C4-2B (cell line): ENCODE measurements at regions not wholly inside any gene's neighbourhood (a gene's known extent, or its start where the extent isn't known, plus 50 kb on each side); places are given as distances from the start of the nearest gene placed in this dataset.

Experiments used
- H3K27ac ChIP-seq: fragments of 450-650 bp; 2 replicates; pipeline ENCODE4 v1.5.1; 2017
- CTCF ChIP-seq: fragments of 450-650 bp; conservative IDR thresholded peaks from 2 replicates; pipeline ENCODE4 v1.5.1; 2017; ENCODE audit warnings: mild to moderate bottlenecking
- ZFX ChIP-seq: fragments of 450-650 bp; IDR thresholded peaks from 2 replicates; pipeline ENCODE4 v1.6.1; 2017

- TF ChIP-seq ZFX = no peak
- no peak for TF ChIP-seq CTCF
- H3K27ac ChIP-seq = no peak overlapping the region
Measured at GRCh38 chr14:51455041-51455835, 196.5 kb upstream of the FRMD6 start.

GRCh38 chr14:51457843-51458562 is 193.7 kb upstream of the FRMD6 start:
- TF ChIP-seq ZFX = no peak
- TF ChIP-seq CTCF = no peak
- H3K27ac ChIP-seq = no peak overlapping the region

- no peak for TF ChIP-seq ZFX
- TF ChIP-seq CTCF = no peak
- H3K27ac ChIP-seq = no peak overlapping the region
Measured at GRCh38 chr14:51458563-51458955, 193.2 kb upstream of the FRMD6 start.

- TF ChIP-seq CTCF (no peak), ZFX (no peak)
- H3K27ac ChIP-seq = no peak overlapping the region
Measured at GRCh38 chr14:51460011-51460410, 191.7 kb upstream of the FRMD6 start.

GRCh38 chr14:51462182-51462581 is 189.5 kb upstream of the FRMD6 start:
- no peak overlapping the region for H3K27ac ChIP-seq
- TF ChIP-seq ZFX (no peak), CTCF (no peak)

- H3K27ac ChIP-seq = no peak overlapping the region
- TF ChIP-seq ZFX (no peak), CTCF (no peak)
Measured at GRCh38 chr14:51462706-51463105, 189.0 kb upstream of the FRMD6 start.

- no peak overlapping the region for H3K27ac ChIP-seq
- TF ChIP-seq ZFX = no peak
- TF ChIP-seq CTCF = no peak
Measured at GRCh38 chr14:51463461-51463860, 188.2 kb upstream of the FRMD6 start.
